ENCODE measurements at regions not wholly inside any gene's neighbourhood (a gene's known extent, or its start where the extent isn't known, plus 50 kb on each side); places are given as distances from the start of the nearest gene placed in this dataset.

GRCh38 chr6:40733770-40734396, 146.7 kb upstream of the LRFN2 start:
- POLR2A ChIA-PET (ENCODE audit: partially characterized antibody), result interaction anchor here (1.2 kb wide), 1 partner anchor 9 kb away, joined by 4 read pairs; no protein-coding TSS in a partner anchor

More at GRCh38 chr6:40733770-40734396, 146.7 kb upstream of the LRFN2 start:
- Histone ChIP-seq H3K23me2 (ENCODE audit: low read depth, low read length) (no peaks in the 10 kb centered on the region; the same call in 1 of the 2 replicates), H3K4me2 (ENCODE audit: insufficient read depth in 1 of 2, low read depth in 2 of 2, low read length in 2 of 2) (no peak overlapping the region), H2AFZ (ENCODE audit: low read length) (no peak overlapping the region), H4K20me1 (replicated peaks in 1 of 2; ENCODE audit: control insufficient read depth in 1 of 2, insufficient read depth in 2 of 2, low read length in 2 of 2) (no peaks in the 10 kb centered on the region), H3K4ac (replicated peaks; ENCODE audit: insufficient read length, low read depth, low read length) (no peak overlapping the region), H4K91ac (replicated peaks; ENCODE audit: insufficient read length, low read length) (no peak overlapping the region), H3K14ac (ENCODE audit: insufficient read length) (no peak overlapping the region), H2BK20ac (ENCODE audit: low read length) (no peak overlapping the region), H2BK12ac (ENCODE audit: low read depth, low read length) (no peak overlapping the region), H3K79me1 (ENCODE audit: low read depth, low read length) (no peaks in the 10 kb centered on the region), H3K9ac (replicated peaks in 1 of 4; ENCODE audit: extremely low read depth in 1 of 4, low read depth in 3 of 4, low read length in 3 of 4) (no peak overlapping the region; a peak in 1 of 7 replicates), H2BK120ac (replicated peaks; ENCODE audit: low read depth, low read length) (no peak overlapping the region), H3K79me2 (ENCODE audit: control insufficient read depth in 1 of 2, insufficient read depth in 2 of 2, low read length in 2 of 2) (no peaks in the 10 kb centered on the region), H3K4me1 (replicated peaks in 1 of 4; ENCODE audit: control insufficient read depth in 3 of 4, insufficient read depth in 4 of 4, low read length in 3 of 4) (peaks cover 0 to 6% (median 4%) of the 10 kb centered on the region in 4 experiments; a peak in 6 of 7 replicates), H3K23ac (ENCODE audit: insufficient read length) (no peak overlapping the region), H2AK5ac (ENCODE audit: low read depth, low read length) (no peak overlapping the region; the same call in 1 of the 2 replicates), H3K27ac (ENCODE audit: low read depth, low read length) (no peak overlapping the region), H3K56ac (replicated peaks; ENCODE audit: insufficient read length, low read depth, low read length) (no peak overlapping the region), H2BK15ac (ENCODE audit: low read length) (no peak overlapping the region), H2BK5ac (ENCODE audit: low read depth, low read length) (no peak overlapping the region), H3K18ac (ENCODE audit: extremely low read depth, low read length) (no peak overlapping the region), H3K27me3 (replicated peaks in 1 of 4; ENCODE audit: control insufficient read depth in 3 of 4, extremely low read depth in 1 of 4, insufficient read depth in 3 of 4, low read length in 3 of 4) (0 out of 7 replicates have a peak, but pooled peaks cover 0 to 4% (median 0%) of the 10 kb centered on the region in 4 experiments), H4K5ac (ENCODE audit: insufficient read length, low read depth, low read length) (no peak overlapping the region), H3K4me3 (ENCODE audit: extremely low read depth in 1 of 4, insufficient read depth in 2 of 4, low read depth in 3 of 4, low read length in 4 of 4) (no peak overlapping the region), H4K8ac (ENCODE audit: extremely low read depth, insufficient read depth, low read length) (no peak overlapping the region), H3K36me3 (ENCODE audit: control insufficient read depth in 2 of 4, insufficient read depth in 4 of 4, low read length in 3 of 4) (no peaks in the 10 kb centered on the region), H3K9me3 (ENCODE audit: insufficient read depth in 2 of 2, low read depth in 1 of 2, low read length in 1 of 2) (no peaks in the 10 kb centered on the region)
- 84% methylated on average over 4 of the region's 4 CpGs; no CpG with 5 or more reads in 1 of the 2 experiments for WGBS, 2 experiments (ENCODE audit: extremely low coverage in 1 of 2, insufficient coverage in 1 of 2, insufficient read length in 1 of 2, insufficient replicate concordance in 2 of 2, low coverage in 1 of 2, low lambda C conversion rate in 2 of 2, missing lambda C conversion rate in 1 of 2)
- no peak for TF ChIP-seq CHD2 (IDR thresholded peaks at IDR 0.05; ENCODE audit: low read length)
- peak in 1 of 3 experiments; percentile 2; a peak in 1 of 4 replicates for TF ChIP-seq CTCF (IDR thresholded peaks at IDR 0.05; ENCODE audit: control extremely low read depth in 1 of 3, insufficient read depth in 1 of 3, low read depth in 1 of 3, low read length in 3 of 3)
- no peak for TF ChIP-seq TEAD4 (IDR thresholded peaks at IDR 0.05; ENCODE audit: low read depth, low read length)
- no peak for TF ChIP-seq EZH2 (IDR thresholded peaks at IDR 0.05; ENCODE audit: low read depth, low read length, severe bottlenecking)
- DNase-seq (ENCODE audit: low read depth in 1 of 2, low spot score in 2 of 2), result no peak
- no peak for FAIRE-seq
- CTCF ChIA-PET (ENCODE audit: partially characterized antibody), result interaction anchor here (1.0 to 2.9 kb wide), 2 partner anchors 20 to 337 kb away, joined by 3 to 17 read pairs; no protein-coding TSS in a partner anchor
